Right ventricle myocardium inferior (tissue), 1 donor: ENCODE measurements at regions not wholly inside any gene's neighbourhood (a gene's known extent, or its start where the extent isn't known, plus 50 kb on each side); places are given as distances from the start of the nearest gene placed in this dataset.

ENCODE experiments used
- ATAC-seq: fragments of 200-7000 bp; cut with Tn5 transposase; one replicate; pipeline ENCODE4 v1.9.1; 2020; ENCODE audit warnings: mild to moderate bottlenecking, moderate library complexity
- DNase-seq: peaks from one replicate; pipeline ENCODE4 v3.0.0; 2021; ENCODE audit errors: missing footprints
- intact Hi-C: fragments of 100-400 bp; cut with DNase I; formaldehyde crosslinking; loops from one replicate; pipeline ENCODE4 v1.11.0; 2022
- donor health status: DM: no; HTN: yes; CAD: no; lungs with severe emphysema.

GRCh38 chr4:113849771-113850170 lies 88.2 kb upstream of the CAMK2D start:
- intact Hi-C loops = no loop called here
- no peak for DNase-seq

GRCh38 chr4:113847710-113848109 lies 86.2 kb upstream of the CAMK2D start:
- intact Hi-C loops = no loop called here
- ATAC-seq (no peak), DNase-seq (no peak)

More at GRCh38 chr4:113849771-113850170, 88.2 kb upstream of the CAMK2D start:
- ATAC-seq = peak; percentile 69

GRCh38 chr4:113846433-113846832 lies 84.9 kb upstream of the CAMK2D start:
- intact Hi-C loops = no loop called here
- ATAC-seq (no peak), DNase-seq (no peak)

- DNase-seq = no peak
- intact Hi-C loops = no loop called here
- ATAC-seq = no peak
These were observed 83.6 kb upstream of the CAMK2D start for GRCh38 chr4:113845138-113845537.

GRCh38 chr4:113844369-113844768 lies 82.8 kb upstream of the CAMK2D start:
- DNase-seq (no peak), ATAC-seq (no peak)
- intact Hi-C loops = no loop called here

GRCh38 chr4:113840861-113841260 lies 79.3 kb upstream of the CAMK2D start:
- intact Hi-C loops = no loop called here
- DNase-seq = no peak
- no peak for ATAC-seq

GRCh38 chr4:113838460-113838859 lies 76.9 kb upstream of the CAMK2D start:
- DNase-seq (no peak), ATAC-seq (no peak)
- intact Hi-C loops = no loop called here

GRCh38 chr4:113837397-113837796 lies 75.9 kb upstream of the CAMK2D start:
- no peak for DNase-seq
- peak; percentile 39 for ATAC-seq
- intact Hi-C loops = no loop called here

- DNase-seq (no peak), ATAC-seq (no peak)
- intact Hi-C loops = no loop called here
These were observed 73.5 kb upstream of the CAMK2D start for GRCh38 chr4:113835005-113835404.

GRCh38 chr4:113834298-113834697 lies 72.8 kb upstream of the CAMK2D start:
- no peak for DNase-seq
- ATAC-seq = no peak
- intact Hi-C loops = no loop called here

- DNase-seq (no peak), ATAC-seq (no peak)
- intact Hi-C loops = no loop called here
These were observed 71.3 kb upstream of the CAMK2D start for GRCh38 chr4:113832803-113833202.

GRCh38 chr4:113831457-113831856 lies 69.9 kb upstream of the CAMK2D start:
- ATAC-seq (no peak), DNase-seq (no peak)
- intact Hi-C loops = no loop called here

- DNase-seq (no peak), ATAC-seq (no peak)
- intact Hi-C loops = no loop called here
These were observed 67.2 kb upstream of the CAMK2D start for GRCh38 chr4:113828702-113829101.

GRCh38 chr4:113827285-113827684 lies 65.7 kb upstream of the CAMK2D start:
- DNase-seq (no peak), ATAC-seq (peak; percentile 45)
- intact Hi-C loops = no loop called here

GRCh38 chr4:113826421-113826820 lies 64.9 kb upstream of the CAMK2D start:
- DNase-seq = no peak
- intact Hi-C loops = no loop called here
- peak; percentile 87 for ATAC-seq

- DNase-seq = no peak
- no peak for ATAC-seq
- intact Hi-C loops = no loop called here
These were observed 63.7 kb upstream of the CAMK2D start for GRCh38 chr4:113825272-113825671.

- DNase-seq (no peak), ATAC-seq (no peak)
- intact Hi-C loops = no loop called here
These were observed 62.9 kb upstream of the CAMK2D start for GRCh38 chr4:113824396-113824795.

GRCh38 chr4:113823291-113823659 lies 61.7 kb upstream of the CAMK2D start:
- ATAC-seq = no peak
- intact Hi-C loops = no loop called here
- DNase-seq = no peak

GRCh38 chr4:113822555-113823290 lies 61.2 kb upstream of the CAMK2D start:
- DNase-seq (no peak), ATAC-seq (no peak)
- intact Hi-C loops = no loop called here

- intact Hi-C loops = no loop called here
- ATAC-seq = no peak
- DNase-seq = no peak
These were observed 60.3 kb upstream of the CAMK2D start for GRCh38 chr4:113821856-113822255.

GRCh38 chr4:113820108-113820507 lies 58.6 kb upstream of the CAMK2D start:
- intact Hi-C loops = no loop called here
- ATAC-seq (no peak), DNase-seq (no peak)
